Adrenal gland (tissue), 9 donors: ENCODE measurements at regions not wholly inside any gene's neighbourhood (a gene's known extent, or its start where the extent isn't known, plus 50 kb on each side); places are given as distances from the start of the nearest gene placed in this dataset.

Experiments
- DNase-seq, 7 donors: peaks; one replicate each; pipeline ENCODE4 v3.0.0-alpha.2; 2019 to 2020
- H3K27ac ChIP-seq, 5 donors: fragments of 200-600 bp; sonication (generic) in 4 of 5; 1 replicate in 3 of 5; 2 replicates in 2 of 5; pipeline versions ENCODE4 v1.5.1 to v1.8.0; 2016 to 2020; ENCODE audit warnings: mild to moderate bottlenecking in 1 of 5
- H3K27me3 ChIP-seq: fragments of 200-600 bp; 2 replicates; pipeline ENCODE4 v1.8.0; 2021
- H3K36me3 ChIP-seq, 2 donors: fragments of 200-600 bp; replicated peaks in 1 of 2; 1 replicate in 1 of 2; 2 replicates in 1 of 2; pipeline versions ENCODE4 v1.5.1 to v1.8.0; 2018 to 2022
- H3K4me1 ChIP-seq, 2 donors: fragments of 200-600 bp; replicated peaks in 1 of 2; 1 replicate in 1 of 2; 2 replicates in 1 of 2; pipeline versions ENCODE4 v1.5.1 to v1.8.0; 2018 to 2021
- H3K4me3 ChIP-seq, 4 donors: fragments of 200-600 bp; sonication (generic) in 3 of 4; one replicate each; pipeline ENCODE4 v1.5.1; 2016 to 2018
- H3K9me3 ChIP-seq, 3 donors: fragments of 200-600 bp; sonication (generic) in 1 of 3; replicated peaks in 1 of 3; 1 replicate in 2 of 3; 2 replicates in 1 of 3; pipeline versions ENCODE4 v1.5.1 to v1.8.0; 2016 to 2021
- CTCF ChIP-seq, 6 experiments: fragments of 450-650 bp in 4 of 6; fragments of 200-600 bp in 2 of 6; sonication (generic) in 1 of 6; IDR thresholded peaks; 1 replicate in 5 of 6; 2 replicates in 1 of 6; pipeline versions ENCODE4 v1.5.1 to v1.8.0; 2016 to 2021; ENCODE audit warnings: antibody characterized with exemption in 6 of 6, mild to moderate bottlenecking in 2 of 6, moderate library complexity in 1 of 6
- POLR2A ChIP-seq, 2 donors: fragments of 450-650 bp; IDR thresholded peaks; one replicate each; pipeline ENCODE4 v1.6.1; 2017; ENCODE audit warnings: antibody characterized with exemption in 2 of 2, mild to moderate bottlenecking in 2 of 2, moderate library complexity in 1 of 2
- WGBS, 4 donors: extraction: QIAGEN DNeasy Blood & Tissue Kit in 2 of 4; methylation state at CpG; one replicate each; pipeline versions ENCODE4 v1.1.5 to v1.1.7; 2013 to 2017; 5-methylcytosine and 5-hydroxymethylcytosine counted together
- intact Hi-C, 2 donors: fragments of 100-400 bp; cut with DNase I; formaldehyde crosslinking; loops; one replicate each; pipeline versions ENCODE4 v1.14.1 to v1.15.0; 2022 to 2023
- donor health status: healthy with polysubstance abuse.
- donor health status: Bipolar disorder and iron deficiency.
- donor health status: DM: yes; HTN: yes; CAD: no.
- donor health status: DM: no; HTN: no; CAD: no.
- donor health status: DM: no; HTN: no; CAD: no.

DNA sequence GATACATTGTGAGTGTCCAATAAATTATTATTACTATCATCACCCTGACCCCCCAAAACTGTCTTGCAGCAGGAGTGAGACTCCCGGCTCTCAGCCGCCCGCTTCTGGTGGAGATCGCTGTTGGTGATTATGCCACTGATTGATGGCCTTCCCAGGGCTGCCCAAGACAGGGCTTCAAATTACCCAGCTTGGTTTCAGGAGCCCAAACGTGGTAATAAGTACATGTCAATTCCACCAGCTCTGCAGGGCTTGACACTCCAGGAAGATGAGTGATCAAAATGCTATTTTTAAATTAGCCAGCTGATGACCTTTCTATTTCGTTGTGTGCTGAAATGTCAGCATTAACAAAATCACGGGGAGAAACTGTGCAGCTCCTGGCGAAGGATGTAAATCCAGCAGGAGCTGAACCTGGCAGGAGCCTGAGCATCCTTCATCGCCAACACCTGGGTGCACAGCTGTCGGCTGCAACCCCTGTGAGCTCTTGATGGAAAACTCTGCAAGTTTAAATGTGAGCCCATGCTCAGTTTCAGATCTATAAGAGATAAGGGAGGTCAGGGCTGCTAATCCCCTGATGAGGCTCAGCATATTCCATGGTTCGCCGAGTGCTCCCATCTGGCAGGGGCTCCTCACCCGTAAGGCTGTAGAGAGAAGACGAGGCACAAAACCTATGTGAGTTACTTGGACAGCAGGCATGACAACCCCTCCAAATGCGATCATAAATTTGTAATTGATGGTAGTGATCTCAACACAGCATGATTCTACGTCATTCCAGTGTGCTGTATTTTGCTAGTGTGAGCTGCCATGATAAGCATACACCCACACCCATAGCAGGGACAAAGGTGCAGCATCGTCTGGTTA is 446.3 kb downstream of the TCERG1L start:
- no peak for DNase-seq
- no peak overlapping the region for H3K27ac ChIP-seq
- TF ChIP-seq CTCF (IDR thresholded peaks at IDR 0.05) (no peak), POLR2A (IDR thresholded peaks at IDR 0.05) (no peak)
- no peak overlapping the region for H3K4me3 ChIP-seq
- no peaks in the 10 kb centered on the region for H3K9me3 ChIP-seq
- H3K36me3 ChIP-seq = no peaks in the 10 kb centered on the region
- H3K4me1 ChIP-seq = no peaks in the 10 kb centered on the region
- 49 to 57% (median 52%) methylated on average over 15 to 17 of the region's 17 CpGs for WGBS, 4 donors
- intact Hi-C loops = no loop called here
- H3K27me3 ChIP-seq = no peaks in the 10 kb centered on the region

- no peaks in the 10 kb centered on the region for H3K4me1 ChIP-seq
- intact Hi-C loops = no loop called here
- 80 to 91% (median 86%) methylated on average over 7 of the region's 7 CpGs for WGBS, 4 donors
- no peaks in the 10 kb centered on the region for H3K9me3 ChIP-seq
- no peak for DNase-seq
- no peaks in the 10 kb centered on the region for H3K36me3 ChIP-seq
- no peak overlapping the region for H3K27ac ChIP-seq
- H3K4me3 ChIP-seq = no peak overlapping the region
- H3K27me3 ChIP-seq = no peaks in the 10 kb centered on the region
- TF ChIP-seq CTCF (IDR thresholded peaks at IDR 0.05) (no peak), POLR2A (IDR thresholded peaks at IDR 0.05) (no peak)
Measured at GRCh38 chr10:130866857-130867256, 444.7 kb downstream of the TCERG1L start.

DNA sequence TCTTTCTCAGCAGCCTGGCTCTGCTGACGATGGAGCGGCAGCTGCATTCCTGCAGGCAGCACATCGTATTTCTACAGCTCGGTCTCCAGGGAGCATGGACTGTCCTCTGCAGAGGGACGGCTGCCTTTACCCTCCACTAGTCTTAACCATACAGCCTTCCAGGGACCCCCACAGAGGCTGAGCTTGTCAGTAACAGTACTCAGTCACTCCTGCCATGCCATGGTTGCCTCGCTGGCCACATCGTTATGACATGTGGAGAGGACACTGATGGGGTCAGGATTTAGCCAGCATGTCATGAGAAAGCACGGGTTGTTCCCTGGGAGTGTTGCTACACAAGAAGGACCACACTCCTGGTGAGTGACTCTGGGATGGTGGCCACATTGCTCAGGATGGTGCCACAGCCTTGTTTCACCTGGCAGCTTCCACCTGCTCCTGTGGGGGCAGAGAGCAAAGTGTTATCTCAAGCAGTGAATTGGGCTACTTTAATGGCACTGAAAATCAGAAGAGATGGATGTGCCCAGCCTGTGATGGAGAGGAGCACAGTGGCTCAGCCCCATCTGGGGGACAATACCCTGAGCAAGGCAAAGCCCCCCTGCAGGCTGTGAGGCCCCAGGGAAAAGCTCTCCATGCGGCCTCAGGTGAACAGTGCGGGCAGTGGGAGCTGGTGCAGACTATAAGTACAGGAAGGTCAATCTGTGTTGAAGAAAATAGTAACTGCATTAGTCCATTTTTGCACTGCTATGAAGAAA is 443.9 kb downstream of the TCERG1L start:
- H3K27me3 ChIP-seq = no peaks in the 10 kb centered on the region
- H3K9me3 ChIP-seq = no peaks in the 10 kb centered on the region
- intact Hi-C loops = no loop called here
- H3K36me3 ChIP-seq = no peaks in the 10 kb centered on the region
- DNase-seq = no peak
- WGBS, 4 donors = 65 to 75% (median 74%) methylated on average over 4 to 10 of the region's 10 CpGs
- no peak for TF ChIP-seq CTCF (IDR thresholded peaks at IDR 0.05)
- TF ChIP-seq POLR2A (IDR thresholded peaks at IDR 0.05) = no peak
- no peak overlapping the region for H3K27ac ChIP-seq
- H3K4me3 ChIP-seq = no peak overlapping the region
- H3K4me1 ChIP-seq = no peaks in the 10 kb centered on the region

GRCh38 chr10:130869179-130869841 is 442.2 kb downstream of the TCERG1L start:
- H3K27me3 ChIP-seq = no peaks in the 10 kb centered on the region
- no peaks in the 10 kb centered on the region for H3K4me1 ChIP-seq
- no peak overlapping the region for H3K27ac ChIP-seq
- 32 to 52% (median 50%) methylated on average over 11 of the region's 11 CpGs for WGBS, 4 donors
- H3K36me3 ChIP-seq = no peaks in the 10 kb centered on the region
- peak in 1 of 7 donors; percentile 5 for DNase-seq
- no peaks in the 10 kb centered on the region for H3K9me3 ChIP-seq
- no peak overlapping the region for H3K4me3 ChIP-seq
- TF ChIP-seq CTCF (IDR thresholded peaks at IDR 0.05) (no peak), POLR2A (IDR thresholded peaks at IDR 0.05) (no peak)
- intact Hi-C loops = no loop called here
